ENCODE measurements at regions not wholly inside any gene's neighbourhood (a gene's known extent, or its start where the extent isn't known, plus 50 kb on each side); places are given as distances from the start of the nearest gene placed in this dataset.

DNA sequence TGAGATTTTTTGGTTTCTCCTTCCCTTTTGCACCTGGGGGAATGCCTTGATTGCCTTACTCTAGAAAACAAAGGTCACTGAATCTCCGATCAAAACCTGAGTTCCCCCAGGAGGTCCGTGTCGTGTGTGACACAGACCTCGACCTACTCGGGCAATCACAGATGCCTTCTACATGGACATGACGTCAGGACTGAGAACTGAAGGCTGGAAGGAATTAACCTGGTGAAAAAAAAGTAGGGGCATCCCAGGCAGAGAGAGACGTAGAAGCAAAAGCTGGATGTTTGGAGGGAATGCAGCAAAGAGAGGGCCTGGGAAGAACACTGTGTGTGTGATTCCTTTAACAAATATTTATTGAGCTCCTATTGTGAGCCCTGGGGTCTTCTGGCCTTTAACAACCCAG is 178.0 kb downstream of the PRDM2 start:
- H2AFZ ChIP-seq = no peak overlapping the region
- H3K4me1 ChIP-seq (ENCODE audit: insufficient read depth) = no peaks in the 10 kb centered on the region
- peaks cover 4% of the 10 kb centered on the region for H3K27me3 ChIP-seq
- H3K36me3 ChIP-seq (replicated peaks; ENCODE audit: insufficient read depth, low read depth) = no peaks in the 10 kb centered on the region
- H3K4me3 ChIP-seq = no peak overlapping the region
- H3K4me2 ChIP-seq = no peak overlapping the region
- 67% methylated on average over 7 of the region's 7 CpGs for WGBS (ENCODE audit: low lambda C conversion rate, missing lambda C conversion rate)
- no peak for TF ChIP-seq EZH2phosphoT487 (IDR thresholded peaks at IDR 0.05; ENCODE audit: low read depth, severe bottlenecking, unreplicated experiment)
- no peak for TF ChIP-seq CTCF (IDR thresholded peaks at IDR 0.05; ENCODE audit: poor library complexity)
- TF ChIP-seq EZH2 (IDR thresholded peaks at IDR 0.05; ENCODE audit: borderline replicate concordance) = no peak
- H3K9me2 ChIP-seq (replicated peaks; ENCODE audit: insufficient read depth) = no peaks in the 10 kb centered on the region
- H3K9me3 ChIP-seq (ENCODE audit: low read depth) = no peaks in the 10 kb centered on the region
- no peak overlapping the region for H3K27ac ChIP-seq
- H3K79me2 ChIP-seq = no peaks in the 10 kb centered on the region
- H4K20me1 ChIP-seq (ENCODE audit: insufficient read depth, poor library complexity, severe bottlenecking) = no peaks in the 10 kb centered on the region
- DNase-seq (ENCODE audit: low spot score) = no peak

- 81% methylated on average over 9 of the region's 9 CpGs for WGBS (ENCODE audit: low lambda C conversion rate, missing lambda C conversion rate)
- no peaks in the 10 kb centered on the region for H3K4me1 ChIP-seq (ENCODE audit: insufficient read depth)
- DNase-seq (ENCODE audit: low spot score) = no peak
- H3K27ac ChIP-seq = no peak overlapping the region
- no peaks in the 10 kb centered on the region for H4K20me1 ChIP-seq (ENCODE audit: insufficient read depth, poor library complexity, severe bottlenecking)
- H3K4me3 ChIP-seq = no peak overlapping the region
- no peaks in the 10 kb centered on the region for H3K9me3 ChIP-seq (ENCODE audit: low read depth)
- TF ChIP-seq EZH2phosphoT487 (IDR thresholded peaks at IDR 0.05; ENCODE audit: low read depth, severe bottlenecking, unreplicated experiment) (no peak), CTCF (IDR thresholded peaks at IDR 0.05; ENCODE audit: poor library complexity) (no peak), EZH2 (IDR thresholded peaks at IDR 0.05; ENCODE audit: borderline replicate concordance) (no peak)
- no peaks in the 10 kb centered on the region for H3K36me3 ChIP-seq (replicated peaks; ENCODE audit: insufficient read depth, low read depth)
- H3K4me2 ChIP-seq = no peak overlapping the region
- H2AFZ ChIP-seq = no peak overlapping the region
- no peaks in the 10 kb centered on the region for H3K9me2 ChIP-seq (replicated peaks; ENCODE audit: insufficient read depth)
- peaks cover 4% of the 10 kb centered on the region for H3K27me3 ChIP-seq
- no peaks in the 10 kb centered on the region for H3K79me2 ChIP-seq
Observed at GRCh38 chr1:13878451-13878850, 178.5 kb downstream of the PRDM2 start.

GRCh38 chr1:13881385-13882088 is 181.5 kb downstream of the PRDM2 start:
- Histone ChIP-seq H3K4me2 (no peak overlapping the region), H3K4me1 (ENCODE audit: insufficient read depth) (no peaks in the 10 kb centered on the region), H3K79me2 (no peaks in the 10 kb centered on the region), H3K27ac (no peak overlapping the region), H3K27me3 (peaks cover 4% of the 10 kb centered on the region), H2AFZ (no peak overlapping the region), H4K20me1 (ENCODE audit: insufficient read depth, poor library complexity, severe bottlenecking) (no peaks in the 10 kb centered on the region), H3K9me2 (replicated peaks; ENCODE audit: insufficient read depth) (no peaks in the 10 kb centered on the region), H3K9me3 (ENCODE audit: low read depth) (no peaks in the 10 kb centered on the region), H3K36me3 (replicated peaks; ENCODE audit: insufficient read depth, low read depth) (no peaks in the 10 kb centered on the region), H3K4me3 (no peak overlapping the region)
- WGBS (ENCODE audit: low lambda C conversion rate, missing lambda C conversion rate) = 62% methylated on average over 4 of the region's 5 CpGs
- no peak for DNase-seq (ENCODE audit: low spot score)
- TF ChIP-seq EZH2phosphoT487 (IDR thresholded peaks at IDR 0.05; ENCODE audit: low read depth, severe bottlenecking, unreplicated experiment) = no peak
- no peak for TF ChIP-seq CTCF (IDR thresholded peaks at IDR 0.05; ENCODE audit: poor library complexity)
- no peak for TF ChIP-seq EZH2 (IDR thresholded peaks at IDR 0.05; ENCODE audit: borderline replicate concordance)

Data from hepatocyte (in vitro differentiated cells).